HEK293T (cell line): ENCODE measurements at regions not wholly inside any gene's neighbourhood (a gene's known extent, or its start where the extent isn't known, plus 50 kb on each side); places are given as distances from the start of the nearest gene placed in this dataset.

Source experiments
- ELF4 ChIP-seq: fragments of 450-650 bp; IDR thresholded peaks from 2 replicates; pipeline ENCODE4 v1.6.1; 2017; ENCODE audit warnings: antibody characterized with exemption
- FOXK2 ChIP-seq: fragments of 450-650 bp; IDR thresholded peaks from 2 replicates; pipeline ENCODE4 v1.6.1; 2016; ENCODE audit warnings: mild to moderate bottlenecking
- SP1 ChIP-seq: fragments of 450-650 bp; IDR thresholded peaks from 2 replicates; pipeline ENCODE4 v1.6.1; 2017
- SUZ12 ChIP-seq: fragments of 450-650 bp; IDR thresholded peaks from 2 replicates; pipeline ENCODE4 v1.6.1; 2016; ENCODE audit warnings: mild to moderate bottlenecking

DNA sequence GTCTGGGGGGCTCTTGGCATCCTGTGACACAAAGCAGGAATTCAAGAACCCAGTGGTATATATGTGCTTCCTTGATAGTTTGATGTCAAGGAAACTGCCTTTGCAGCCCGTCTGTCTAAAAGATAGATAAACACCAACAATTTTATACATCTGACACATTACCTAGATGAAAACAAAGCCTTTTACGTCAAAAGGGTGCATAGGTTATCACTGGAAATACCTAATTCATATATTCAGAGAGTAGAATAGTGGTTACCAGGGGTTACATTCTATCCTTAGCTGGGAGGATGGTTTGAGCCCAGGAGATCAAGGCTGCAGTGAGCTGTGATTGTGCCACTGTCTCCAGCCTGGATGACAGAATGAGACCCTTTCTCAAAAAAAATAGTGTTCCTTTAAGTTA, 356.9 kb upstream of the RASGRP1 start:
- TF ChIP-seq SP1, result no peak
- TF ChIP-seq FOXK2, result no peak
- no peak for TF ChIP-seq SUZ12
- TF ChIP-seq ELF4, result no peak
